ENCODE measurements at regions not wholly inside any gene's neighbourhood (a gene's known extent, or its start where the extent isn't known, plus 50 kb on each side); places are given as distances from the start of the nearest gene placed in this dataset.

DNA sequence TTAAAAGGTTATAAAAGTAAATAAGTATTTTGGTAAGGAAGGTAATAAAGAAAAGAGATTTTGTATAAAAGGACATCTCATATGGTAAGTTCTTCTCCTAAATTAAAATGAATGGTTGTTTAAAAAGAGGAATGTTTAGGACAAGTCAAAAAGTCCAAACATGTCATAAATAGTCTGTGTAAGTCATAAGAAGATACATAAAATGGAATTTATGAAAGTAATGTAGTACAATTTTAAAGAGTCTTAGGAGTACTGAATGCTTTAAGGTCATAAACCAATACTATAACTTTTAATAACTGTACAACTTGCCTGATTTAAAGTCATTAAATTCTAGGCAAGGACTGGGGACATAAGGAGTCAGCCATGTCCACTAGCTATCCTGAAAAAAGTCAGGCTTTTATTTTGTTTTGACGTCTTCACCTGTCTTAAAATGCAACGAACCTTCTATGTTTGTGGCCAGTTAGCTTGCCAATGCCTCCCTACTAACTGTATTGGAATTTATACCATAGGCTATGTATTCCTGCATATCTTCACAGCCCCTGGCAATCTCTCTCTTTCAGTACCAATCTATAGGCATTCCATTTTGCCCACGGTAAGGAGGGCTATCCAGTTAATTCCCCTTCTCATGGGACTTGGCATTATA is 312.3 kb upstream of the LRRTM4 start:
- BruUV-seq (replicated peaks), result no TSS peak
- ChIA-PET POLR2A (no interaction called here), CTCF (ENCODE audit: low intra/inter-chr PET ratio, low total read pairs) (no interaction called here)
- Histone ChIP-seq H3K4me1 (ENCODE audit: insufficient read depth, low read length) (peaks cover 32% of the 10 kb centered on the region), H3K4me3 (replicated peaks in 1 of 3; ENCODE audit: insufficient read depth in 1 of 3, low read depth in 2 of 3, low read length in 3 of 3) (no peak overlapping the region), H3K4me2 (ENCODE audit: low read depth, low read length) (no peak overlapping the region), H3K79me2 (ENCODE audit: insufficient read depth, low read length) (no peaks in the 10 kb centered on the region), H3K27me3 (ENCODE audit: control insufficient read depth in 1 of 2, insufficient read depth in 2 of 2, low read length in 2 of 2) (no peaks in the 10 kb centered on the region), H3K27ac (ENCODE audit: extremely low read length, insufficient read depth, low read length) (no peak overlapping the region), H3K36me3 (replicated peaks in 1 of 2; ENCODE audit: control insufficient read depth in 1 of 2, insufficient read depth in 2 of 2, low read length in 2 of 2) (peaks cover 0 to 5% of the 10 kb centered on the region in 2 experiments; a peak in 2 of 5 replicates), H4K20me1 (ENCODE audit: insufficient read depth, low read length) (no peaks in the 10 kb centered on the region), H3K9ac (ENCODE audit: insufficient read depth, low read depth, low read length) (no peak overlapping the region), H3K9me3 (ENCODE audit: low read length) (peaks cover 34% of the 10 kb centered on the region), H2AFZ (ENCODE audit: low read length) (no peak overlapping the region)
- in situ Hi-C loops (cut with HindIII; ENCODE audit: extremely low pct_ligation_motif_present, low pct_unique_long_range_greater_than_20kb) (no loop called here), intact Hi-C loops (cut with micrococcal nuclease; ENCODE audit: unreplicated experiment) (no loop called here)
- ATAC-seq (no peak), DNase-seq (ENCODE audit: low spot score) (no peak), FAIRE-seq (no peak)
- TF ChIP-seq ZFP36 (IDR thresholded peaks at IDR 0.05; ENCODE audit: borderline replicate concordance, low read depth, low read length, partially characterized antibody), result peak; percentile 70
- TF ChIP-seq, protein P1, sequence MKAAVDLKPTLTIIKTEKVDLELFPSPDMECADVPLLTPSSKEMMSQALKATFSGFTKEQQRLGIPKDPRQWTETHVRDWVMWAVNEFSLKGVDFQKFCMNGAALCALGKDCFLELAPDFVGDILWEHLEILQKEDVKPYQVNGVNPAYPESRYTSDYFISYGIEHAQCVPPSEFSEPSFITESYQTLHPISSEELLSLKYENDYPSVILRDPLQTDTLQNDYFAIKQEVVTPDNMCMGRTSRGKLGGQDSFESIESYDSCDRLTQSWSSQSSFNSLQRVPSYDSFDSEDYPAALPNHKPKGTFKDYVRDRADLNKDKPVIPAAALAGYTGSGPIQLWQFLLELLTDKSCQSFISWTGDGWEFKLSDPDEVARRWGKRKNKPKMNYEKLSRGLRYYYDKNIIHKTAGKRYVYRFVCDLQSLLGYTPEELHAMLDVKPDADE (CRISPR knock-in tag; IDR thresholded peaks at IDR 0.05), result no peak
- 24% methylated on average over 3 of the region's 3 CpGs for WGBS (ENCODE audit: low lambda C conversion rate)

DNA sequence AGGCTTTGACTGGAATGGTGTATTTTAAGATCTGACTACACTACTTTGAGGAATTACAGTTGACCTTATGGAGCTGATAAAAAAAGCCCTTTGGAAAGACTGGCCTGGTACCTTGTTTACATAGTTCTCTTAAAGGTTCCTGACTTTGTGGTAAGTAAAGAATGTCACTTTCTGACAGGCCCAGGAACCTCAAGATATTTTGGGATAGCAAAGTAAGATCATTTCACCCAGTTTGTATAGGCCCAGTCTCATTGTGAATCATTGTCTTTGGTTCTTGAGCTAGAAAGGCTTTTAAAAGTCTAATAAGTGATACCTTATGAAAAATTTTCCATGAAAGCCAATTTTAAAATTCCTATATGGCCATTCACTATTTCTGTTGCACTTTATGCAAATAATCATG is 316.3 kb upstream of the LRRTM4 start:
- no peaks in the 10 kb centered on the region for H3K79me2 ChIP-seq (ENCODE audit: insufficient read depth, low read length)
- POLR2A ChIA-PET, result no interaction called here
- H3K36me3 ChIP-seq (replicated peaks in 1 of 2; ENCODE audit: control insufficient read depth in 1 of 2, insufficient read depth in 2 of 2, low read length in 2 of 2), result peaks cover 0 to 5% of the 10 kb centered on the region in 2 experiments; a peak in 2 of 5 replicates
- H3K27me3 ChIP-seq (ENCODE audit: control insufficient read depth in 1 of 2, insufficient read depth in 2 of 2, low read length in 2 of 2), result no peaks in the 10 kb centered on the region
- H2AFZ ChIP-seq (ENCODE audit: low read length), result no peak overlapping the region
- H3K4me1 ChIP-seq (ENCODE audit: insufficient read depth, low read length), result peaks cover 14% of the 10 kb centered on the region
- no peak overlapping the region for H3K9ac ChIP-seq (ENCODE audit: insufficient read depth, low read depth, low read length)
- peaks cover 27% of the 10 kb centered on the region for H3K9me3 ChIP-seq (ENCODE audit: low read length)
- intact Hi-C loops (cut with micrococcal nuclease; ENCODE audit: unreplicated experiment), result no loop called here
- TF ChIP-seq KMT2B (CRISPR knock-in tag; IDR thresholded peaks at IDR 0.05) (no peak), FOXA1 (IDR thresholded peaks at IDR 0.05) (no peak), FOXA1 (CRISPR knock-in tag; IDR thresholded peaks at IDR 0.05) (peak; percentile 13; the same call in 1 of the 2 replicates)
- no peak overlapping the region for H3K27ac ChIP-seq (ENCODE audit: extremely low read length, insufficient read depth, low read length)
- BruUV-seq (replicated peaks), result no TSS peak
- CTCF ChIA-PET (ENCODE audit: low intra/inter-chr PET ratio, low total read pairs), result no interaction called here
- no peak overlapping the region for H3K4me2 ChIP-seq (ENCODE audit: low read depth, low read length)
- DNase-seq (ENCODE audit: low spot score), result no peak
- H3K4me3 ChIP-seq (replicated peaks in 1 of 3; ENCODE audit: insufficient read depth in 1 of 3, low read depth in 2 of 3, low read length in 3 of 3), result no peak overlapping the region
- H4K20me1 ChIP-seq (ENCODE audit: insufficient read depth, low read length), result no peaks in the 10 kb centered on the region
- in situ Hi-C loops (cut with HindIII; ENCODE audit: extremely low pct_ligation_motif_present, low pct_unique_long_range_greater_than_20kb), result no loop called here
- FAIRE-seq, result no peak
- no peak for ATAC-seq

All from HepG2 (cell line).